ENCODE measurements at regions not wholly inside any gene's neighbourhood (a gene's known extent, or its start where the extent isn't known, plus 50 kb on each side); places are given as distances from the start of the nearest gene placed in this dataset.
"Not testable (repeated sequence)": the region's sequence is repeated elsewhere in the genome, so short reads cannot be mapped to it uniquely, and the experiment has no call there.

DNA sequence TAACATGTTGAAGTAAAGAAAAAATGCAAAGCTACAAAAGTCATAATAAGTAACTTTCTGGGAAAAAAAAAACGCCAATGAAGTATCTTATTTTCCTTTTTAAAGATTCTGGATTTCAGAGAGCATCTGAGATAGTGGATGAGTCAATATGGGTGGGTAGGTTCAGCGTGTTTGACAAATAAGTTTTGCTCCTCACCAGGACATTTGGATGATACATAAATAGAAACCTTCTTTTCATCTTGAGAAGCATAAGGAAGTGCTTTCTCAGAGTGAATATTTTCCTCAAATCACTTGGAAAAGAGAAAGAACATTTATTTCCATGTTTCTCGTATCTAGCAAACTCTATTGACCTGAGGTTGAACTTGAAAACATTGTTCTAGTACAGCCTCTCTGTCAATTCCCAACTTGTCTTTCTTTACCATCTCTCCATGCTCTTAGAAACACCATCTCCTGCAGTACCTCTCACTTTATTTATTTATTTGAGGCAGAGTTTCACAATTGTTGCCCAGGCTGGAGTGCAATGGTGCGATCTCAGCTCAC lies 463.2 kb downstream of the KLF5 start:
- H3K9ac ChIP-seq (ENCODE audit: low read depth in 2 of 2, low read length in 2 of 2): no peak overlapping the region

DNA sequence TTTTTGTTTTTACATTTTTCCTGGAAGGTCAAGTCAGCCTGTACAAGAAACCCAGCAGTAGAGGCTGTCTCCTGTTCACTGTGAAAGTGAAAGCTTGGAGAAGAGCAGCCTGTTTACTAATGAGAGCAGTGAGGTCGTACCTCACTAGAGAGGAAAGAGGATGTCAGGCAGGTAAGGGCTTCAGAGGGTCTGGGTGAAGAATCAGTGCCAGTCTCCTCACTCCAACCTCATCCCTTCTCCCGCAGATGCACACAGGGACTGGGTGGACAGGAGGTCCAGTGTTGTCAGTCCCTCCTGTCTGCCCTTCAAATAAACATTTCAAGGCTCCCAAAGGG lies 462.5 kb downstream of the KLF5 start:
- TF ChIP-seq, protein P1, sequence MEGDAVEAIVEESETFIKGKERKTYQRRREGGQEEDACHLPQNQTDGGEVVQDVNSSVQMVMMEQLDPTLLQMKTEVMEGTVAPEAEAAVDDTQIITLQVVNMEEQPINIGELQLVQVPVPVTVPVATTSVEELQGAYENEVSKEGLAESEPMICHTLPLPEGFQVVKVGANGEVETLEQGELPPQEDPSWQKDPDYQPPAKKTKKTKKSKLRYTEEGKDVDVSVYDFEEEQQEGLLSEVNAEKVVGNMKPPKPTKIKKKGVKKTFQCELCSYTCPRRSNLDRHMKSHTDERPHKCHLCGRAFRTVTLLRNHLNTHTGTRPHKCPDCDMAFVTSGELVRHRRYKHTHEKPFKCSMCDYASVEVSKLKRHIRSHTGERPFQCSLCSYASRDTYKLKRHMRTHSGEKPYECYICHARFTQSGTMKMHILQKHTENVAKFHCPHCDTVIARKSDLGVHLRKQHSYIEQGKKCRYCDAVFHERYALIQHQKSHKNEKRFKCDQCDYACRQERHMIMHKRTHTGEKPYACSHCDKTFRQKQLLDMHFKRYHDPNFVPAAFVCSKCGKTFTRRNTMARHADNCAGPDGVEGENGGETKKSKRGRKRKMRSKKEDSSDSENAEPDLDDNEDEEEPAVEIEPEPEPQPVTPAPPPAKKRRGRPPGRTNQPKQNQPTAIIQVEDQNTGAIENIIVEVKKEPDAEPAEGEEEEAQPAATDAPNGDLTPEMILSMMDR (IDR thresholded peaks at IDR 0.05): no peak
- Histone ChIP-seq H3K9me3 (no peaks in the 10 kb centered on the region), H3K4me3 (no peak overlapping the region), H3K27ac (no peak overlapping the region), H3K4me1 (no peaks in the 10 kb centered on the region), H3K36me3 (no peaks in the 10 kb centered on the region), H3K9ac (ENCODE audit: low read depth in 2 of 2, low read length in 2 of 2) (peak overlapping the region in 1 of 2 donors; percentile 8), H3K27me3 (no peaks in the 10 kb centered on the region)
- no peak for DNase-seq
- intact Hi-C loops (cut with DNase I): no loop called here

More for the DNA sequence above, 463.2 kb downstream of the KLF5 start:
- no peaks in the 10 kb centered on the region for H3K36me3 ChIP-seq
- no peaks in the 10 kb centered on the region for H3K9me3 ChIP-seq
- H3K4me3 ChIP-seq: no peak overlapping the region
- TF ChIP-seq, protein P1 (IDR thresholded peaks at IDR 0.05): no peak
- no peaks in the 10 kb centered on the region for H3K27me3 ChIP-seq
- no peak for DNase-seq
- no peak overlapping the region for H3K27ac ChIP-seq
- intact Hi-C loops (cut with DNase I): no loop called here
- H3K4me1 ChIP-seq: no peaks in the 10 kb centered on the region

DNA sequence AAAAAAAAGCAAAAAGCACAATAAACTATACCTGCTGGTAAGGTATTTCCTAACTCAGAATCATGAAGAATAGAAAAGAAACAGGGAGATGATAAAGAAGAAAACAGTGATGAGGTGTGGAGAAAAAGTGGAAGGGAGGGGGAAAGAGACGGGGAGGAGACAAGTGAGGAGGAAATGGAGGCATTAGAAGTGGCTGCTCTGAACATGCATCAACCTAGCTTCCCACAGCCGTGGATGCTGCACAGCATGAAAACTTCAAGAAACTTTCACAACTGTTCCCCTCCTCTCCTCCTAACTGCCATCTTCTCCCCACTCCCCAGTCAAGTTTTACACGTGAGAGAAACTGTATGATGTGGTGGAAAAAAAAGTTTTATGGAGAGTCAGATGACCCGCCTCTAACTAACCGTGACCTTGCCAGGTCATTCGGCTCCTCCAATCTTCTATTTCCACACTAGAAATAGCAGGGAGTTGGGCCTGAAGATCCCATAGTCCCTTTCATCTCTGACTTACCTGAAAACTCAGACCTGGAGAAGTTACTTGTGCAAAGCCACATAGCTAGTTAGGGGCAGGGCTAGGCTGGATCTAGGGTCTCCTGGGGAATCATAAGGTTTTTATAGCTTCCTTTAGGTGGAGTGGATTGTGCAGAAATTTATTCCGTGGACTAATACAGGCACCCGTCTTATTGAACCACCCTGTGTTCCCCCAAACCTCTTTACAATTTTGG lies 461.9 kb downstream of the KLF5 start:
- no peak overlapping the region for H3K27ac ChIP-seq
- DNase-seq: no peak

DNA sequence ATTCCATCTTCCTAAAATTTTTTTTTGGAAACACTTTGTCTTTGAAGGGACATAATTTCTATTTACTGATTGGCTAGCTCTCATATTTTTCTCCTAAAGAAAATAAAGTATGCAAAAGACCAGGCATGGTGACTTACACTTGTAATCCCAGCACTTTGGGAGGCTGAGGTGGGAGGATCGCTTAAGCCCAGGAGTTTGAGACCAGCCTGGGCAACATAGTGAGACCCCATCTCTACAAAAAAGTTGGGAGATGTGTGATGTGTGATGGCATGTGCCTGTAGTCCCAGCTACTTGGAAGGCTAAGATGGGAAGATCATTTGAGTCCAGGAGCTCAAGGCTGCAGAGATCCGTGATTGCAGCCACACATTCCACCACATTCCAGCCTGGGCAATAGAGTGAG lies 461.3 kb downstream of the KLF5 start:
- H3K9ac ChIP-seq (ENCODE audit: low read depth in 2 of 2, low read length in 2 of 2); H3K4me3 ChIP-seq; H3K27me3 ChIP-seq; H3K27ac ChIP-seq; H3K36me3 ChIP-seq; H3K9me3 ChIP-seq; DNase-seq; intact Hi-C loops (cut with DNase I); H3K4me1 ChIP-seq: not testable (repeated sequence)

More for the DNA sequence above, 461.9 kb downstream of the KLF5 start:
- no peaks in the 10 kb centered on the region for H3K4me1 ChIP-seq
- H3K9ac ChIP-seq (ENCODE audit: low read depth in 2 of 2, low read length in 2 of 2): peak overlapping the region in 1 of 2 donors; percentile 8
- TF ChIP-seq, protein P1 (IDR thresholded peaks at IDR 0.05): no peak
- H3K36me3 ChIP-seq: no peaks in the 10 kb centered on the region
- no peak overlapping the region for H3K4me3 ChIP-seq
- H3K27me3 ChIP-seq: no peaks in the 10 kb centered on the region
- intact Hi-C loops (cut with DNase I): no loop called here
- no peaks in the 10 kb centered on the region for H3K9me3 ChIP-seq

DNA sequence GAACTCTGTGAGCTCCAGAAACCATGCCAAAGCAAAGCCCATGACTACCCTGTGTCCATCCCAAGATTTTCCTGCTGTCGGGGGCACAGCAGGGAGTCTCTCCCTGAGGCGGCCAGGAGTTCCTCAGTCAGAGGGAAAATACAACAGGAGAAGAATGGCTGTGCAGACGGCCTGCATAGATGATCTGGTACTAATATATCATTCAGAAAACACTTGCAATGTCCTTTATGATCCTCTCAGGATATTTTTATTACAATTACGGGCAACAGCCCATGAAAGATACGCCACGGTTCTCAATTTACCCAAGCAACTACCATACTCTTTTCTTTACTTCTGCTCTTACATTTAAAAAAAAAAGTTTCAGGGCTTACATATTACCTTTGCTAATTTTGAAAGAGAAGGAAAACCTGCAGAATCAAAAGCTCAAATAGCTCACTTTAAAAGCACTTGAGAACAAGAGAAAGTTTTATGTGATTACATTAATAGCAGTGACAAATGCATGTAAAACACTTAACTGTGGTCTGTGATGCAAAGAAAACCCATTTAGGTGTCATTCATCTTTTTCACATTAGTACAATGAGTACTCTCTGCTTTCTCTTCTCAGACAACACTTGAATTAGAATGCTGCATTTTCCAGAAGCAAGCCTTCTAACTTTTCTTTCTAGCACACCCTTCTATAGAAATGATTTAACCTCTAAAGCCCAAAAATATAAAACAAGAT lies 460.8 kb downstream of the KLF5 start:
- intact Hi-C loops (cut with DNase I): no loop called here
- TF ChIP-seq, protein P1 (IDR thresholded peaks at IDR 0.05): no peak

DNA sequence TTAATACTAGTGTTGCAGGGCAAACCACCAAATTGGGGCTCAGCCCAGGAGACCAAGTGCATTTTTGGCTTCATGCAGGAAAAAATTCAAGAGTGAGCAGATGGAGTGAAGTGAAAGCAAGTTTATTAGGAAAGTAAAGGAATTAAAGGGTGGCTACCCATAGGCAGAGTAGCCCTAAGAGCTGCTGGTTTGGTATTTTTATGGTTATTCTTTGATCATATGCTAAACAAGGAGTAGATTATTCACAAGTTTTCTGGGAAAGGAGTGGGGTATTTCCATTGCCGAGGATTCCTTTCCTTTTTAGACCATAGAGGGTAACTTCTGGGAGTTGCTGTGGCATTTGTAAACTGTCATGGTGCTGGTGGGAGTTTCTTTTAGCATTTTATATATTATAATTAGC lies 459.0 kb downstream of the KLF5 start:
- no peak for DNase-seq
- Histone ChIP-seq H3K4me1 (no peaks in the 10 kb centered on the region), H3K9me3 (no peaks in the 10 kb centered on the region), H3K36me3 (no peaks in the 10 kb centered on the region), H3K27me3 (no peaks in the 10 kb centered on the region), H3K9ac (ENCODE audit: low read depth in 2 of 2, low read length in 2 of 2) (no peak overlapping the region), H3K27ac (no peak overlapping the region), H3K4me3 (no peak overlapping the region)
- TF ChIP-seq, protein P1 (IDR thresholded peaks at IDR 0.05): no peak
- intact Hi-C loops (cut with DNase I): no loop called here

More for the DNA sequence above, 460.8 kb downstream of the KLF5 start:
- DNase-seq: no peak
- Histone ChIP-seq H3K27ac (no peak overlapping the region), H3K4me3 (no peak overlapping the region), H3K9me3 (no peaks in the 10 kb centered on the region), H3K9ac (ENCODE audit: low read depth in 2 of 2, low read length in 2 of 2) (no peak overlapping the region), H3K27me3 (no peaks in the 10 kb centered on the region), H3K4me1 (no peaks in the 10 kb centered on the region), H3K36me3 (no peaks in the 10 kb centered on the region)

Data from colonic mucosa (tissue), 4 donors.